ENCODE measurements at regions not wholly inside any gene's neighbourhood (a gene's known extent, or its start where the extent isn't known, plus 50 kb on each side); places are given as distances from the start of the nearest gene placed in this dataset.

DNA sequence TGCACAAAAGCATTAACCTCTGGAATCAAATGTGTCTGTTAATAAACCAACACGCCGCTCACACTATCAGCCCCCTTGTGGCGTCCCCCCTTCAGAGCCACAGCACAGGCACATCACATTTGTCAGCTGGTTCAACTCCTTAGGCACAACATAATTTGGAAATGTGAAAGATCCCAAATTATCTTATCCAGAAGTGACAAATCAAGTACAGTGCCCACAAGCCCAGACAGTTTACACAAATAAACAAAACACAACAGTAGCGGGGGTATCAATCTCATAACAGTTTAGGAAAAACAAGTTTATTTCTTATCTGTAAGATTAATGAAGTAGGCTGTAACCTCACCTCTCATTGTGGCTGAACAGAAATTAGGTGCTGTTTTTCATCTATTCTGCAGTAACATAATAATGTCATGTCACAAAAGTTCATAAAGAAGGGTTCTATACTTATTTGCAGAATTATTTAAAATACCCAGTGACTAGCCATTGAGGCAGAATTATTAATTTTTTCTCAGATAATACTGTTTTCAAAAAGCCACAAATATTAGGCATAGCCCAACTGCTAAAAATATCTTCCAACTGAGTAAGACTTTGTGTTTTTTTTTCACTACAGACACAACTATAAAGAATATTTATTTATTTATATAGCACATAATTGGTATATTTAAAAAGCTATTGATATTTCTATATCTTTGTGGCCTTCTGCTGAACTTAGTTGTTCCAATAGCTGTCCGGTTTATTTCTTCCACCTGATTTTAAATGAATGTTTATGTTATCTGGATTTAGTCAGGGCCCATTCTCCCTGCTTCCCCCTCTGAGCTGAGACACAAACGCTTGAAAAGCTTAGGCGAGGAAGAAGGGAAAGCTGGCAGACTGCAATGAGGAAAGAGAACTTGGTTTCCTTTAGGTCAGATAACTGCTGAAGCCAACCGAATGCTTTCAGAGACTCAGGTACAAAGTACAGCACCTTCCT lies 214.7 kb downstream of the QDPR start:
- Histone ChIP-seq H3K9ac (ENCODE audit: low read length) (no peak overlapping the region), H3K4me1 (ENCODE audit: insufficient read depth, low read length) (no peaks in the 10 kb centered on the region), H3K9me3 (ENCODE audit: low read length) (no peaks in the 10 kb centered on the region)

GRCh38 chr4:17293901-17294300 lies 218.0 kb downstream of the QDPR start:
- Histone ChIP-seq H3K9me3 (ENCODE audit: low read length) (no peaks in the 10 kb centered on the region), H3K36me3 (ENCODE audit: insufficient read depth, low read length) (no peaks in the 10 kb centered on the region), H3K9ac (ENCODE audit: low read length) (no peak overlapping the region), H3K27ac (ENCODE audit: low read depth, low read length) (no peak overlapping the region), H3K4me3 (ENCODE audit: low read depth in 1 of 2, low read length in 2 of 2) (no peak overlapping the region), H3K27me3 (ENCODE audit: control insufficient read depth in 1 of 2, insufficient read depth in 2 of 2, low read length in 2 of 2) (no peaks in the 10 kb centered on the region), H3K4me1 (ENCODE audit: insufficient read depth, low read length) (no peaks in the 10 kb centered on the region)

More for the DNA sequence above, 214.7 kb downstream of the QDPR start:
- Histone ChIP-seq H3K27ac (ENCODE audit: low read depth, low read length) (no peak overlapping the region), H3K27me3 (ENCODE audit: control insufficient read depth in 1 of 2, insufficient read depth in 2 of 2, low read length in 2 of 2) (no peaks in the 10 kb centered on the region), H3K4me3 (ENCODE audit: low read depth in 1 of 2, low read length in 2 of 2) (no peak overlapping the region), H3K36me3 (ENCODE audit: insufficient read depth, low read length) (no peaks in the 10 kb centered on the region)

- H3K27ac ChIP-seq (ENCODE audit: low read depth, low read length), result no peak overlapping the region
- H3K9me3 ChIP-seq (ENCODE audit: low read length), result no peaks in the 10 kb centered on the region
- no peaks in the 10 kb centered on the region for H3K36me3 ChIP-seq (ENCODE audit: insufficient read depth, low read length)
- H3K27me3 ChIP-seq (ENCODE audit: control insufficient read depth in 1 of 2, insufficient read depth in 2 of 2, low read length in 2 of 2), result no peaks in the 10 kb centered on the region
- H3K4me1 ChIP-seq (ENCODE audit: insufficient read depth, low read length), result no peaks in the 10 kb centered on the region
- H3K4me3 ChIP-seq (ENCODE audit: low read depth in 1 of 2, low read length in 2 of 2), result no peak overlapping the region
- H3K9ac ChIP-seq (ENCODE audit: low read length), result no peak overlapping the region
Observed at GRCh38 chr4:17288151-17288550, 223.7 kb downstream of the QDPR start.

DNA sequence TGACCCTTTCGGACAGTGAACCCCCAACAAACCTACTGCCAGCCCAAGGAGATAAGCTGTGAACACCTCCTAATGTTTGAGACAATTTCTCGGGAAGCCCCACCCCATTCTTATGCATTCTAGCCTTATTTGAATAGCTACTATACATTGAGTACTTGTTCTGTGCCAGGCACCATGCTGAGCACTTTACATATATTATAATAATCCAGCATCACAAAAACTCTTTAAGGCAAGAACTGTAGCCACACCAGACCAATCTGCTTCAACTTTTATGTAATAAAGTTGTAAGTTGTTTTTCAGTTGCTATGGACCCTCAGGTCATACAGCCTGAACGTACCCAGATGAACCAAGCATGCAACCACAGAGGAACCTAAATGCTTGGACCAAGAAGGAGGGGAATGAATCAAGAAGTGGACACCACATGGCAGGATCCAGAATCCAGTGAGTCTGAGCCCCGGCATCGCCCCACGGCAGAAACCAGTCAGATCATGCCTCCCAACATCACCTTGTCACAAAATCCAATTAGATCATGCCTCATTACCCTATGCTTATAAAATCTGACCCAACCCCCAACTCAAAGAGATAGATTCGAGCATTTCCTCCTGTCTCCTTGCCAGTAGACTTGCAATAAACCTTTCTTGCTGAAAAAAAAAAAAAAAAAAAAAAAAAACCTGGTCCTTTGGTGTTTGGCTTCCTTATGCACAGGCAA lies 225.0 kb downstream of the QDPR start:
- H3K27me3 ChIP-seq (ENCODE audit: control insufficient read depth in 1 of 2, insufficient read depth in 2 of 2, low read length in 2 of 2), result no peaks in the 10 kb centered on the region
- no peak overlapping the region for H3K27ac ChIP-seq (ENCODE audit: low read depth, low read length)
- no peak overlapping the region for H3K4me3 ChIP-seq (ENCODE audit: low read depth in 1 of 2, low read length in 2 of 2)
- H3K9me3 ChIP-seq (ENCODE audit: low read length), result no peaks in the 10 kb centered on the region
- H3K4me1 ChIP-seq (ENCODE audit: insufficient read depth, low read length), result no peaks in the 10 kb centered on the region
- H3K36me3 ChIP-seq (ENCODE audit: insufficient read depth, low read length), result no peaks in the 10 kb centered on the region
- H3K9ac ChIP-seq (ENCODE audit: low read length), result no peak overlapping the region

- no peak overlapping the region for H3K27ac ChIP-seq (ENCODE audit: low read depth, low read length)
- H3K4me1 ChIP-seq (ENCODE audit: insufficient read depth, low read length), result no peaks in the 10 kb centered on the region
- no peaks in the 10 kb centered on the region for H3K9me3 ChIP-seq (ENCODE audit: low read length)
- H3K36me3 ChIP-seq (ENCODE audit: insufficient read depth, low read length), result no peaks in the 10 kb centered on the region
- H3K4me3 ChIP-seq (ENCODE audit: low read depth in 1 of 2, low read length in 2 of 2), result no peak overlapping the region
- no peak overlapping the region for H3K9ac ChIP-seq (ENCODE audit: low read length)
- no peaks in the 10 kb centered on the region for H3K27me3 ChIP-seq (ENCODE audit: control insufficient read depth in 1 of 2, insufficient read depth in 2 of 2, low read length in 2 of 2)
Observed at GRCh38 chr4:17285747-17286146, 226.1 kb downstream of the QDPR start.

DNA sequence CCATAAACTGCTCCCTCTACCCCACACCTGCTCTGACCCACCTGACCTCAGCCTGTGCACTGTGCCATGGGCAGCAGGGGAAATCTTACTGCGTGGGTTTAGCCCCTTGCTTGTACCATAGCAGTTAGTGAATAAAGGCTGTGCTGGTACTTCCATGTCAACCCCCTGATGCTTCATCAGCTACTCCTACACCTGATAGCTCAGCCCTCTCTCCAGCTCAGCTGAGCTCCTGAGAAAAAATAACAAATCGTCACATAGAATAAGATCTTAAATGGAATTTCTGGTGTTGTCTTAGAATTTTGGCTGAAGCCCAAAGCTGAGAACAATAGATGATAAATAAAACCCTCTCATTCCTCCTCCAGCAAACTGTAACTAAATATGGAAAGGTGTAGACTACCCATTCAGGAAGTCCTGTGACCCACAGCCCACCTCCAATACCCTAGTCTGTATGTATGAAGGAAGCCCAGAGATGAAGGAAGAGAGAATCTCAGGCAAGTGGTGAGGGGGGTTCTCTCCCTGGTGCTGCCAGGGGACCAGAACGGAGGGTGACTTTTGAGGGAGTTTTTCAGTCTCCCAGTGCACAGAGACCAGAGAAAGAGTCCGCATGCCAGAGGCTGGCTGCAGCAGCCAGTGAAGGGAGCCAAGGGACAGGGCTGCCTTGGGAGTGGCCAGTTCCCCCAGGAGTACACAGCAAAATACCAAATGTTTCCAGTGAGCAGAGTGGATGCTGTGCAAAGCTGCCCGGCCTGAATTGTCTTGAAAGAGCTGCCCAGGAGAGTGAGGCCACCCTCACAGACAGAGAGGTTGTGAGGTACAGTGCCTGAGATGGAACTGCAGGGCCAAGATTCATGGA lies 227.3 kb downstream of the QDPR start:
- H3K9ac ChIP-seq (ENCODE audit: low read length), result no peak overlapping the region

GRCh38 chr4:17283832-17284231 lies 228.1 kb downstream of the QDPR start:
- Histone ChIP-seq H3K4me1 (ENCODE audit: insufficient read depth, low read length) (no peaks in the 10 kb centered on the region), H3K27ac (ENCODE audit: low read depth, low read length) (no peak overlapping the region), H3K36me3 (ENCODE audit: insufficient read depth, low read length) (no peaks in the 10 kb centered on the region), H3K27me3 (ENCODE audit: control insufficient read depth in 1 of 2, insufficient read depth in 2 of 2, low read length in 2 of 2) (no peaks in the 10 kb centered on the region), H3K9me3 (ENCODE audit: low read length) (no peaks in the 10 kb centered on the region), H3K4me3 (ENCODE audit: low read depth in 1 of 2, low read length in 2 of 2) (no peak overlapping the region), H3K9ac (ENCODE audit: low read length) (no peak overlapping the region)

More for the DNA sequence above, 227.3 kb downstream of the QDPR start:
- H3K36me3 ChIP-seq (ENCODE audit: insufficient read depth, low read length), result no peaks in the 10 kb centered on the region
- no peaks in the 10 kb centered on the region for H3K4me1 ChIP-seq (ENCODE audit: insufficient read depth, low read length)
- no peaks in the 10 kb centered on the region for H3K9me3 ChIP-seq (ENCODE audit: low read length)
- no peak overlapping the region for H3K27ac ChIP-seq (ENCODE audit: low read depth, low read length)
- no peak overlapping the region for H3K4me3 ChIP-seq (ENCODE audit: low read depth in 1 of 2, low read length in 2 of 2)
- H3K27me3 ChIP-seq (ENCODE audit: control insufficient read depth in 1 of 2, insufficient read depth in 2 of 2, low read length in 2 of 2), result no peaks in the 10 kb centered on the region

GRCh38 chr4:17283251-17283650 lies 228.6 kb downstream of the QDPR start:
- Histone ChIP-seq H3K27ac (ENCODE audit: low read depth, low read length) (no peak overlapping the region), H3K36me3 (ENCODE audit: insufficient read depth, low read length) (no peaks in the 10 kb centered on the region)

GRCh38 chr4:17280261-17281018 lies 231.4 kb downstream of the QDPR start:
- no peak overlapping the region for H3K27ac ChIP-seq (ENCODE audit: low read depth, low read length)

More at GRCh38 chr4:17283251-17283650, 228.6 kb downstream of the QDPR start:
- no peaks in the 10 kb centered on the region for H3K4me1 ChIP-seq (ENCODE audit: insufficient read depth, low read length)
- no peak overlapping the region for H3K4me3 ChIP-seq (ENCODE audit: low read depth in 1 of 2, low read length in 2 of 2)
- no peaks in the 10 kb centered on the region for H3K27me3 ChIP-seq (ENCODE audit: control insufficient read depth in 1 of 2, insufficient read depth in 2 of 2, low read length in 2 of 2)
- no peak overlapping the region for H3K9ac ChIP-seq (ENCODE audit: low read length)
- no peaks in the 10 kb centered on the region for H3K9me3 ChIP-seq (ENCODE audit: low read length)

GRCh38 chr4:17276776-17277175 lies 235.1 kb downstream of the QDPR start:
- Histone ChIP-seq H3K36me3 (ENCODE audit: insufficient read depth, low read length) (no peaks in the 10 kb centered on the region), H3K27ac (ENCODE audit: low read depth, low read length) (no peak overlapping the region), H3K9ac (ENCODE audit: low read length) (no peak overlapping the region), H3K9me3 (ENCODE audit: low read length) (no peaks in the 10 kb centered on the region), H3K4me1 (ENCODE audit: insufficient read depth, low read length) (peaks cover 5% of the 10 kb centered on the region), H3K4me3 (ENCODE audit: low read depth in 1 of 2, low read length in 2 of 2) (no peak overlapping the region), H3K27me3 (ENCODE audit: control insufficient read depth in 1 of 2, insufficient read depth in 2 of 2, low read length in 2 of 2) (no peaks in the 10 kb centered on the region)

More at GRCh38 chr4:17280261-17281018, 231.4 kb downstream of the QDPR start:
- Histone ChIP-seq H3K9ac (ENCODE audit: low read length) (no peak overlapping the region), H3K4me3 (ENCODE audit: low read depth in 1 of 2, low read length in 2 of 2) (no peak overlapping the region), H3K9me3 (ENCODE audit: low read length) (no peaks in the 10 kb centered on the region), H3K4me1 (ENCODE audit: insufficient read depth, low read length) (peaks cover 5% of the 10 kb centered on the region), H3K27me3 (ENCODE audit: control insufficient read depth in 1 of 2, insufficient read depth in 2 of 2, low read length in 2 of 2) (no peaks in the 10 kb centered on the region), H3K36me3 (ENCODE audit: insufficient read depth, low read length) (no peaks in the 10 kb centered on the region)
